Head of caudate nucleus (tissue), 42 donors: ENCODE measurements at regions not wholly inside any gene's neighbourhood (a gene's known extent, or its start where the extent isn't known, plus 50 kb on each side); places are given as distances from the start of the nearest gene placed in this dataset.
A peak's percentile ranks its signal among the peaks of the same experiment; 100 is the strongest.
"Not testable (repeated sequence)": the region's sequence is repeated elsewhere in the genome, so short reads cannot be mapped to it uniquely, and the experiment has no call there.

ENCODE experiments used
- DNase-seq, 42 donors: peaks; one replicate each; pipeline versions ENCODE4 v3.0.0 to v3.0.0-alpha.2; 2020 to 2021; ENCODE audit warnings: mixed read lengths in 7 of 42
- intact Hi-C: fragments of 100-400 bp; cut with DNase I; formaldehyde crosslinking; loops from one replicate; pipeline ENCODE4 v1.15.0; 2022

- intact Hi-C loops: no loop called here
- no peak for DNase-seq
Measured at GRCh38 chr16:7957151-7957550, 624.5 kb downstream of the RBFOX1 start.

- no peak for DNase-seq
- intact Hi-C loops: no loop called here
Measured at GRCh38 chr16:7953360-7953759, 620.7 kb downstream of the RBFOX1 start.

GRCh38 chr16:7946142-7946541 lies 613.5 kb downstream of the RBFOX1 start:
- intact Hi-C loops: no loop called here
- no peak for DNase-seq

GRCh38 chr16:7938175-7938574 lies 605.5 kb downstream of the RBFOX1 start:
- intact Hi-C loops: no loop called here
- DNase-seq: no peak

- intact Hi-C loops: no loop called here
- peak in 18 of 42 donors; percentile 6 to 69 (median 32) for DNase-seq
Measured at GRCh38 chr16:7921345-7921744, 588.7 kb downstream of the RBFOX1 start.

- no peak for DNase-seq
Measured at GRCh38 chr16:7919782-7920181, 587.1 kb downstream of the RBFOX1 start.

GRCh38 chr16:7914748-7915147 lies 582.1 kb downstream of the RBFOX1 start:
- intact Hi-C loops: no loop called here
- DNase-seq: no peak

More at GRCh38 chr16:7919782-7920181, 587.1 kb downstream of the RBFOX1 start:
- intact Hi-C loops: no loop called here

- DNase-seq: no peak
- intact Hi-C loops: no loop called here
Measured at GRCh38 chr16:7912132-7912531, 579.5 kb downstream of the RBFOX1 start.

- intact Hi-C loops: no loop called here
- DNase-seq: no peak
Measured at GRCh38 chr16:7910116-7910515, 577.5 kb downstream of the RBFOX1 start.

- intact Hi-C loops: no loop called here
Measured at GRCh38 chr16:7888411-7888810, 555.8 kb downstream of the RBFOX1 start.

GRCh38 chr16:7887316-7887715 lies 554.7 kb downstream of the RBFOX1 start:
- peak in 2 of 42 donors; percentile 1 to 10 for DNase-seq
- intact Hi-C loops: no loop called here

More at GRCh38 chr16:7888411-7888810, 555.8 kb downstream of the RBFOX1 start:
- peak in 4 of 42 donors; percentile 2 to 35 (median 7) for DNase-seq

- intact Hi-C loops: no loop called here
- DNase-seq: no peak
Measured at GRCh38 chr16:7871979-7872378, 539.3 kb downstream of the RBFOX1 start.

GRCh38 chr16:7871371-7871770 lies 538.7 kb downstream of the RBFOX1 start:
- DNase-seq: no peak
- intact Hi-C loops: no loop called here

GRCh38 chr16:7867831-7868230 lies 535.2 kb downstream of the RBFOX1 start:
- intact Hi-C loops: no loop called here
- no peak for DNase-seq

- intact Hi-C loops: no loop called here
Measured at GRCh38 chr16:7866144-7866543, 533.5 kb downstream of the RBFOX1 start.

GRCh38 chr16:7865393-7865792 lies 532.7 kb downstream of the RBFOX1 start:
- not testable (repeated sequence) for DNase-seq

More at GRCh38 chr16:7866144-7866543, 533.5 kb downstream of the RBFOX1 start:
- DNase-seq: no peak

GRCh38 chr16:7861891-7862582 lies 529.4 kb downstream of the RBFOX1 start:
- DNase-seq: no peak
- intact Hi-C loops: no loop called here

More at GRCh38 chr16:7865393-7865792, 532.7 kb downstream of the RBFOX1 start:
- intact Hi-C loops: not testable (repeated sequence)

- DNase-seq: no peak
- intact Hi-C loops: no loop called here
Measured at GRCh38 chr16:7853197-7853596, 520.6 kb downstream of the RBFOX1 start.

GRCh38 chr16:7849841-7850240 lies 517.2 kb downstream of the RBFOX1 start:
- intact Hi-C loops: no loop called here

GRCh38 chr16:7843261-7843660 lies 510.6 kb downstream of the RBFOX1 start:
- intact Hi-C loops: no loop called here
- peak in 29 of 42 donors; percentile 4 to 58 (median 21) for DNase-seq

More at GRCh38 chr16:7849841-7850240, 517.2 kb downstream of the RBFOX1 start:
- no peak for DNase-seq

GRCh38 chr16:7839568-7839967 lies 506.9 kb downstream of the RBFOX1 start:
- intact Hi-C loops: no loop called here
- DNase-seq: no peak
